Osteoblast (primary cell): ENCODE measurements at regions not wholly inside any gene's neighbourhood (a gene's known extent, or its start where the extent isn't known, plus 50 kb on each side); places are given as distances from the start of the nearest gene placed in this dataset.

ENCODE experiments used
- DNase-seq: peaks from one replicate; pipeline ENCODE4 v3.0.0; 2011; ENCODE audit warnings: low spot score, mixed read lengths; ENCODE audit not compliant: insufficient read length; ENCODE audit errors: missing footprints
- H2AFZ ChIP-seq: 2 replicates; pipeline ENCODE4 v1.6.0; 2011; ENCODE audit warnings: mild to moderate bottlenecking, low read length
- H3K27ac ChIP-seq: 2 replicates; pipeline ENCODE4 v1.5.1; 2011; ENCODE audit warnings: mild to moderate bottlenecking, low read depth, low read length, moderate library complexity
- H3K27me3 ChIP-seq: 2 replicates; pipeline ENCODE4 v1.6.0; 2012; ENCODE audit warnings: mild to moderate bottlenecking, control low read depth, inconsistent platforms, low read length, moderate library complexity; ENCODE audit not compliant: insufficient read depth
- H3K36me3 ChIP-seq: 2 replicates; pipeline ENCODE4 v1.5.1; 2011; ENCODE audit warnings: mild to moderate bottlenecking, low read length, control low read depth, moderate library complexity; ENCODE audit not compliant: insufficient read depth
- H3K4me1 ChIP-seq: 2 replicates; pipeline ENCODE4 v1.5.1; 2011; ENCODE audit warnings: mild to moderate bottlenecking, low read length, control low read depth, moderate library complexity; ENCODE audit not compliant: insufficient read depth
- H3K4me2 ChIP-seq: 2 replicates; pipeline ENCODE4 v1.6.0; 2011; ENCODE audit warnings: mild to moderate bottlenecking, low read length; ENCODE audit not compliant: insufficient read depth
- H3K4me3 ChIP-seq: fragments of 200-600 bp; sonication (generic); 3 replicates; pipeline ENCODE4 v1.5.1; 2012; ENCODE audit warnings: mild to moderate bottlenecking, low read length, inconsistent platforms; ENCODE audit not compliant: insufficient read depth
- H3K79me2 ChIP-seq: 2 replicates; pipeline ENCODE4 v1.6.0; 2012; ENCODE audit warnings: mild to moderate bottlenecking, low read length, control low read depth, inconsistent platforms; ENCODE audit not compliant: insufficient read depth
- H3K9me3 ChIP-seq: 2 replicates; pipeline ENCODE4 v1.5.1; 2011; ENCODE audit warnings: low read depth, low read length, control low read depth
- H4K20me1 ChIP-seq: 2 replicates; pipeline ENCODE4 v1.6.0; 2012; ENCODE audit warnings: mild to moderate bottlenecking, low read length, control low read depth; ENCODE audit not compliant: insufficient read depth
- TF ChIP-seq, protein P1 (sequence below): IDR thresholded peaks from 2 replicates; pipeline ENCODE4 v1.5.1; 2011; ENCODE audit warnings: mild to moderate bottlenecking, low read depth, low read length, moderate library complexity; ENCODE audit errors: extremely low read depth

DNA sequence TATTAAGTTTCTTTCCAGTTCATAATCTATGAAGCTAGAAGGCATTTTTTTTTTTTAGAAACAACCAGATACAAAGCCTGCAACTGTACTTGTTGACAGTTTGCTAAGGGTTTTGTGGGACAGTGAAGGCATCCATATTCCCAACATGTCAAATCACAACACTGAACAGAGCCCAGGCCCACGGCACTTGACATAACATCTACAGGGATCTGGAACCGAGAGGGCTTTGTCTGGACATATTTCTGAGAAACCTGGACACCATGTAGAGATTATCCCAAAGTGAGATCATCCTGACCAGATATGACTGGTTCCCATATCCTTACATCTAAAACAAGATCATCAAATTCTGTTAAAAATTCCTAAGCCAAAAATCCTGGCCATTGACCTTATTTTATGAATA lies 336.3 kb downstream of the ACTL7B start:
- no peaks in the 10 kb centered on the region for H4K20me1 ChIP-seq
- no peak overlapping the region for H2AFZ ChIP-seq
- TF ChIP-seq, protein P1, sequence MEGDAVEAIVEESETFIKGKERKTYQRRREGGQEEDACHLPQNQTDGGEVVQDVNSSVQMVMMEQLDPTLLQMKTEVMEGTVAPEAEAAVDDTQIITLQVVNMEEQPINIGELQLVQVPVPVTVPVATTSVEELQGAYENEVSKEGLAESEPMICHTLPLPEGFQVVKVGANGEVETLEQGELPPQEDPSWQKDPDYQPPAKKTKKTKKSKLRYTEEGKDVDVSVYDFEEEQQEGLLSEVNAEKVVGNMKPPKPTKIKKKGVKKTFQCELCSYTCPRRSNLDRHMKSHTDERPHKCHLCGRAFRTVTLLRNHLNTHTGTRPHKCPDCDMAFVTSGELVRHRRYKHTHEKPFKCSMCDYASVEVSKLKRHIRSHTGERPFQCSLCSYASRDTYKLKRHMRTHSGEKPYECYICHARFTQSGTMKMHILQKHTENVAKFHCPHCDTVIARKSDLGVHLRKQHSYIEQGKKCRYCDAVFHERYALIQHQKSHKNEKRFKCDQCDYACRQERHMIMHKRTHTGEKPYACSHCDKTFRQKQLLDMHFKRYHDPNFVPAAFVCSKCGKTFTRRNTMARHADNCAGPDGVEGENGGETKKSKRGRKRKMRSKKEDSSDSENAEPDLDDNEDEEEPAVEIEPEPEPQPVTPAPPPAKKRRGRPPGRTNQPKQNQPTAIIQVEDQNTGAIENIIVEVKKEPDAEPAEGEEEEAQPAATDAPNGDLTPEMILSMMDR, result no peak
- no peak overlapping the region for H3K27ac ChIP-seq
- H3K4me2 ChIP-seq, result no peak overlapping the region
- H3K4me3 ChIP-seq, result no peak overlapping the region
- no peaks in the 10 kb centered on the region for H3K36me3 ChIP-seq
- H3K4me1 ChIP-seq, result peaks cover 9% of the 10 kb centered on the region
- H3K9me3 ChIP-seq, result no peaks in the 10 kb centered on the region
- DNase-seq, result no peak
- H3K27me3 ChIP-seq, result no peaks in the 10 kb centered on the region
- no peaks in the 10 kb centered on the region for H3K79me2 ChIP-seq

DNA sequence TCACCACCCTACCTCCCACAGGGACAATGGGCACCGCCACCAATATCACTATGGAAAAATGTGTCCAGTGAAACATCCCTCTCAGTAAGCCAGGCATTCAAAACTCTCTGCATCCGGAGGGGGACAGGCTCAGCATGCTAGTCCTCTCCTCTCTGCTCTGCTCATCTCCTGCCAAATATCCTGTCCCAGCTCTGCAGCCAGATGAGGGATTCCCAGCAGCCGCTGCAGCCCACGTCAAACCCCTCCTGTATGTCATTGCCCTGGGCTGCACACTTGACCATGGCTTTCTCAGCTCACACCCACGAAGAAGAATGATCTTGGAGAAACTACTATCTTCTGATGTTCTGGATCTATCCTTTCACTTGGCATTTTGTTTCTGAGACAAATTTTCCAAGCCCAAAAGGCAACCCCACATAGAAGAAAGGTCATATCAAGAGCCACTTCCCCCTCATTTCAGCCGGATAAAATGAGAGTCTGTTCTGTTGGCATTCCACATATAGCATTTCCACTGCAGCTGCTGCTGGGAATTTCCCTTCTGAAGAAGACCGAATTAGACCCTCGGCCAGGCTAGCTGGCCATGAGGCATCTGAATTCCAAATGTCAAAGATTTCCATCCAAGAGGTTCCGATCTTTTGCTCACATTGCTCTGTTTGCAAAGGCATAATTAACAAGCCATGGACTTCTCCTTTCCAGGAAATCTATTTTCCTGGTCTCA lies 338.0 kb downstream of the ACTL7B start:
- no peak overlapping the region for H3K4me3 ChIP-seq
- H2AFZ ChIP-seq, result no peak overlapping the region
- TF ChIP-seq, protein P1, result no peak
- no peaks in the 10 kb centered on the region for H3K79me2 ChIP-seq
- H4K20me1 ChIP-seq, result no peaks in the 10 kb centered on the region
- no peak overlapping the region for H3K4me2 ChIP-seq
- H3K9me3 ChIP-seq, result no peaks in the 10 kb centered on the region
- no peaks in the 10 kb centered on the region for H3K27me3 ChIP-seq
- DNase-seq, result no peak
- H3K36me3 ChIP-seq, result no peaks in the 10 kb centered on the region
- H3K27ac ChIP-seq, result no peak overlapping the region
- peaks cover 9% of the 10 kb centered on the region for H3K4me1 ChIP-seq

DNA sequence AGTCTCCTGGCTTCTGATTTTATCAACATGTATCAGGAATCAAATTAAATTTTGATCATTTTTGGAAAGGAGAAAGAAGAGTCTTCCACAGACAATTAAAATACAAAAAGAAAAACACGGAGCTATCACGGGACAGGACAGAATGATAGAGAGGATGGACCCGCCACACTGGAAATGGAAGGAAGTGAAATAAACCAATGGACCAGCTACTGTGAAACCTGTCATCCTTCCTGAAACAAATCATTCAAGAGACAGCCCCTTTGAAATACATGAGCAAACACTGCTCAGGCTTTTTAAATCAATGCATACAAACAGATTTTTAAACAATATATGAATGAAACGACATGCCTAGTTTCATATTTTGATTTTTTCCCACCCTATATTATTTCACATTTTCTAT lies 339.4 kb downstream of the ACTL7B start:
- no peak for DNase-seq
- Histone ChIP-seq H3K4me1 (peaks cover 10% of the 10 kb centered on the region), H3K4me2 (no peak overlapping the region), H3K27ac (no peak overlapping the region), H3K36me3 (no peaks in the 10 kb centered on the region), H4K20me1 (no peaks in the 10 kb centered on the region), H3K4me3 (no peak overlapping the region), H2AFZ (no peak overlapping the region), H3K79me2 (no peaks in the 10 kb centered on the region), H3K27me3 (no peaks in the 10 kb centered on the region), H3K9me3 (no peaks in the 10 kb centered on the region)
- TF ChIP-seq, protein P1, result no peak

DNA sequence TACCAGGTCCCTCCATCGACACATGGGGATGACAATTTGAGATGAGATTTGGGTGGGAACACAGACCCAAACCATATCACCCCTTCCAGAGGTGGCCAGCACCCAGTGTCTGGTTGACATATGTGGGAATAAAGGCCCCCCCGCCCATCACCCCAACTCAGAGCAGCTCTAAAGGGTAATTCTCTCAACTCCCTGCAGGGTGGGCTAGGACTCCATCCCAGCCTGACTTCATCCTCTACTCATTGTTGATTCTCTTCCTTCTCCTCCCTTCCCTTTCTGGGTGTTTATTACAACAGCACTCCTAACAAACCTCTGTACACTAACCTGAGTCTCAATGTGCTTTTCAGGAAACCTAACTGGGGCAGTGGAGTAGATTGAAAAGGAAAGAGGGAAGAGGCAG lies 339.9 kb downstream of the ACTL7B start:
- Histone ChIP-seq H4K20me1 (no peaks in the 10 kb centered on the region), H3K27ac (no peak overlapping the region), H2AFZ (no peak overlapping the region), H3K36me3 (no peaks in the 10 kb centered on the region), H3K4me2 (no peak overlapping the region), H3K27me3 (no peaks in the 10 kb centered on the region), H3K4me3 (no peak overlapping the region), H3K79me2 (no peaks in the 10 kb centered on the region), H3K4me1 (peaks cover 8% of the 10 kb centered on the region), H3K9me3 (no peaks in the 10 kb centered on the region)
- TF ChIP-seq, protein P1, result no peak
- no peak for DNase-seq
